ENCODE measurements at regions not wholly inside any gene's neighbourhood (a gene's known extent, or its start where the extent isn't known, plus 50 kb on each side); places are given as distances from the start of the nearest gene placed in this dataset.

- peaks cover 11 to 15% of the 10 kb centered on the region in 2 donors for H3K4me1 ChIP-seq (ENCODE audit: control insufficient read depth in 2 of 2, insufficient read depth in 2 of 2, low read length in 2 of 2)
- peaks cover 0 to 2% (median 0%) of the 10 kb centered on the region in 3 donors for H3K9me3 ChIP-seq (ENCODE audit: control extremely low read depth in 1 of 3, control insufficient read depth in 2 of 3, insufficient read depth in 1 of 3, low read length in 2 of 3)
- no peak overlapping the region for H3K9ac ChIP-seq (ENCODE audit: low read length)
- H4K20me1 ChIP-seq (ENCODE audit: control insufficient read depth, insufficient read depth, low read length, poor library complexity, severe bottlenecking), result no peaks in the 10 kb centered on the region
- WGBS (ENCODE audit: insufficient coverage), result no CpG with 5 or more reads among the region's 3 CpGs
- Mint-ChIP-seq H3K9me3 (ENCODE audit: insufficient read depth) (no peaks in the 10 kb centered on the region), H3K27me3 (no peaks in the 10 kb centered on the region), H3K27ac (no peak overlapping the region), H3K4me3 (no peak overlapping the region), H3K4me1 (peaks cover 11% of the 10 kb centered on the region)
- no peak overlapping the region for H2AFZ ChIP-seq (ENCODE audit: insufficient read depth, low read depth, low read length, poor library complexity, severe bottlenecking)
- POLR2A ChIA-PET, result no interaction called here
- H3K36me3 ChIP-seq (replicated peaks in 1 of 2; ENCODE audit: control extremely low read depth in 1 of 2, control insufficient read depth in 1 of 2, extremely low read depth in 1 of 2, insufficient read depth in 2 of 2, low read length in 1 of 2), result no peaks in the 10 kb centered on the region
- TF ChIP-seq EZH2 (IDR thresholded peaks at IDR 0.05; ENCODE audit: borderline replicate concordance, insufficient read depth, low read depth, low read length, poor library complexity, severe bottlenecking), result no peak
- no peak for TF ChIP-seq CTCF (IDR thresholded peaks at IDR 0.05)
- CTCF ChIA-PET, result no interaction called here
- H3K27me3 ChIP-seq (replicated peaks in 1 of 4; ENCODE audit: control extremely low read depth in 1 of 4, control insufficient read depth in 3 of 4, insufficient read depth in 4 of 4, low read length in 3 of 4), result no peaks in the 10 kb centered on the region
- no peaks in the 10 kb centered on the region for H3K79me2 ChIP-seq (ENCODE audit: control insufficient read depth, insufficient read depth, low read length)
- DNase-seq (no peak), ATAC-seq (ENCODE audit: low read depth) (no peak)
- no peak overlapping the region for H3K4me2 ChIP-seq (replicated peaks; ENCODE audit: low read depth, low read length, poor library complexity, severe bottlenecking)
- intact Hi-C loops (cut with micrococcal nuclease), result no loop called here
- no peak overlapping the region for H3K4me3 ChIP-seq (ENCODE audit: control extremely low read depth in 1 of 5, extremely low read depth in 1 of 5, insufficient read depth in 1 of 5, low read depth in 2 of 5, low read length in 4 of 5)
- H3K27ac ChIP-seq (ENCODE audit: low read length in 2 of 2), result no peak overlapping the region
Measured at GRCh38 chr3:181917027-181917426, 205.3 kb downstream of the SOX2 start.

GRCh38 chr3:181919375-181919774 is 207.7 kb downstream of the SOX2 start:
- WGBS (ENCODE audit: insufficient coverage), result 83% methylated on average over 1 of the region's 1 CpG
- Histone ChIP-seq H3K79me2 (ENCODE audit: control insufficient read depth, insufficient read depth, low read length) (no peaks in the 10 kb centered on the region), H3K9me3 (ENCODE audit: control extremely low read depth in 1 of 3, control insufficient read depth in 2 of 3, insufficient read depth in 1 of 3, low read length in 2 of 3) (peaks cover 0 to 2% (median 0%) of the 10 kb centered on the region in 3 donors), H3K27ac (ENCODE audit: low read length in 2 of 2) (no peak overlapping the region), H2AFZ (ENCODE audit: insufficient read depth, low read depth, low read length, poor library complexity, severe bottlenecking) (no peak overlapping the region), H3K9ac (ENCODE audit: low read length) (no peak overlapping the region), H3K4me2 (replicated peaks; ENCODE audit: low read depth, low read length, poor library complexity, severe bottlenecking) (no peak overlapping the region), H3K27me3 (replicated peaks in 1 of 4; ENCODE audit: control extremely low read depth in 1 of 4, control insufficient read depth in 3 of 4, insufficient read depth in 4 of 4, low read length in 3 of 4) (no peaks in the 10 kb centered on the region), H3K4me1 (ENCODE audit: control insufficient read depth in 2 of 2, insufficient read depth in 2 of 2, low read length in 2 of 2) (peaks cover 11 to 15% of the 10 kb centered on the region in 2 donors), H3K4me3 (ENCODE audit: control extremely low read depth in 1 of 5, extremely low read depth in 1 of 5, insufficient read depth in 1 of 5, low read depth in 2 of 5, low read length in 4 of 5) (no peak overlapping the region), H3K36me3 (replicated peaks in 1 of 2; ENCODE audit: control extremely low read depth in 1 of 2, control insufficient read depth in 1 of 2, extremely low read depth in 1 of 2, insufficient read depth in 2 of 2, low read length in 1 of 2) (no peaks in the 10 kb centered on the region), H4K20me1 (ENCODE audit: control insufficient read depth, insufficient read depth, low read length, poor library complexity, severe bottlenecking) (no peaks in the 10 kb centered on the region)
- CTCF ChIA-PET, result no interaction called here
- Mint-ChIP-seq H3K27me3 (no peaks in the 10 kb centered on the region), H3K4me1 (peaks cover 11% of the 10 kb centered on the region), H3K4me3 (no peak overlapping the region), H3K27ac (no peak overlapping the region), H3K9me3 (ENCODE audit: insufficient read depth) (peaks cover 2% of the 10 kb centered on the region)
- POLR2A ChIA-PET, result no interaction called here
- intact Hi-C loops (cut with micrococcal nuclease), result no loop called here
- ATAC-seq (ENCODE audit: low read depth), result no peak
- no peak for TF ChIP-seq EZH2 (IDR thresholded peaks at IDR 0.05; ENCODE audit: borderline replicate concordance, insufficient read depth, low read depth, low read length, poor library complexity, severe bottlenecking)
- no peak for TF ChIP-seq CTCF (IDR thresholded peaks at IDR 0.05)
- DNase-seq, result no peak
